ENCODE measurements at regions not wholly inside any gene's neighbourhood (a gene's known extent, or its start where the extent isn't known, plus 50 kb on each side); places are given as distances from the start of the nearest gene placed in this dataset.

GRCh38 chr16:51766739-51767138, 615.7 kb upstream of the SALL1 start:
- TF ChIP-seq TAF1 (IDR thresholded peaks at IDR 0.05; ENCODE audit: borderline replicate concordance, low read depth, low read length) (no peak), POLR2A (IDR thresholded peaks at IDR 0.05; ENCODE audit: low read depth, low read length) (no peak), POLR2AphosphoS5 (IDR thresholded peaks at IDR 0.05; ENCODE audit: low read depth, low read length) (no peak)

Data from GM12892 (cell line).